ENCODE measurements at regions not wholly inside any gene's neighbourhood (a gene's known extent, or its start where the extent isn't known, plus 50 kb on each side); places are given as distances from the start of the nearest gene placed in this dataset.
A peak's percentile ranks its signal among the peaks of the same experiment; 100 is the strongest.

- H3K9ac ChIP-seq (ENCODE audit: low read length) = no peak overlapping the region
- H3K4me3 ChIP-seq (ENCODE audit: low read depth, low read length) = no peak overlapping the region
- H3K4ac ChIP-seq (ENCODE audit: low read depth, low read length) = no peak overlapping the region
- H3K9me3 ChIP-seq (ENCODE audit: insufficient read depth, low read depth, low read length) = no peaks in the 10 kb centered on the region
- no peaks in the 10 kb centered on the region for H3K79me1 ChIP-seq (ENCODE audit: low read length)
- H3K4me2 ChIP-seq (ENCODE audit: low read length) = no peak overlapping the region
- no peak overlapping the region for H2BK12ac ChIP-seq (ENCODE audit: low read length)
- no peaks in the 10 kb centered on the region for H3K36me3 ChIP-seq (ENCODE audit: control insufficient read depth in 1 of 2, insufficient read depth in 2 of 2, low read length in 2 of 2)
- peak in 1 of 2 donors; percentile 61 for DNase-seq
- no peak overlapping the region for H4K12ac ChIP-seq (ENCODE audit: low read depth, low read length)
- no peaks in the 10 kb centered on the region for H3K27me3 ChIP-seq (ENCODE audit: insufficient read depth, low read length)
- no peak overlapping the region for H3K27ac ChIP-seq (ENCODE audit: low read depth, low read length)
- H2AK5ac ChIP-seq (ENCODE audit: low read length) = no peak overlapping the region
- no peak overlapping the region for H3K23ac ChIP-seq (ENCODE audit: low read length)
- no peak overlapping the region for H2AFZ ChIP-seq (ENCODE audit: insufficient read depth, low read length, poor library complexity)
- no peak overlapping the region for H3K18ac ChIP-seq (ENCODE audit: low read length)
- H2BK5ac ChIP-seq (ENCODE audit: low read depth, low read length, poor library complexity) = no peak overlapping the region
- H4K8ac ChIP-seq (ENCODE audit: low read depth, low read length) = no peak overlapping the region
- H2BK120ac ChIP-seq (ENCODE audit: insufficient read depth, low read length, poor library complexity) = no peak overlapping the region
- H3K79me2 ChIP-seq (ENCODE audit: control insufficient read depth, insufficient read depth, low read length, poor library complexity) = no peaks in the 10 kb centered on the region
- H3K14ac ChIP-seq (ENCODE audit: low read length) = no peak overlapping the region
- H3K4me1 ChIP-seq (ENCODE audit: control insufficient read depth in 1 of 2, insufficient read depth in 2 of 2, low read length in 2 of 2) = no peaks in the 10 kb centered on the region
- no peak overlapping the region for H4K91ac ChIP-seq (ENCODE audit: low read depth, low read length)
Observed at GRCh38 chr1:67973051-67973450, 77.4 kb downstream of the DIRAS3 start.

- no peak overlapping the region for H2AFZ ChIP-seq (ENCODE audit: insufficient read depth, low read length, poor library complexity)
- H2AK5ac ChIP-seq (ENCODE audit: low read length) = no peak overlapping the region
- H4K12ac ChIP-seq (ENCODE audit: low read depth, low read length) = no peak overlapping the region
- H2BK12ac ChIP-seq (ENCODE audit: low read length) = no peak overlapping the region
- H2BK5ac ChIP-seq (ENCODE audit: low read depth, low read length, poor library complexity) = no peak overlapping the region
- no peak overlapping the region for H4K91ac ChIP-seq (ENCODE audit: low read depth, low read length)
- no peaks in the 10 kb centered on the region for H3K79me1 ChIP-seq (ENCODE audit: low read length)
- no peaks in the 10 kb centered on the region for H3K27me3 ChIP-seq (ENCODE audit: insufficient read depth, low read length)
- no peak overlapping the region for H3K18ac ChIP-seq (ENCODE audit: low read length)
- H3K79me2 ChIP-seq (ENCODE audit: control insufficient read depth, insufficient read depth, low read length, poor library complexity) = no peaks in the 10 kb centered on the region
- H3K4me1 ChIP-seq (ENCODE audit: control insufficient read depth in 1 of 2, insufficient read depth in 2 of 2, low read length in 2 of 2) = no peaks in the 10 kb centered on the region
- H3K23ac ChIP-seq (ENCODE audit: low read length) = no peak overlapping the region
- no CpG with 5 or more reads among the region's 2 CpGs for WGBS (ENCODE audit: extremely low coverage, insufficient coverage, insufficient read length)
- H3K14ac ChIP-seq (ENCODE audit: low read length) = no peak overlapping the region
- DNase-seq = no peak
- no peak overlapping the region for H4K8ac ChIP-seq (ENCODE audit: low read depth, low read length)
- no peak overlapping the region for H3K27ac ChIP-seq (ENCODE audit: low read depth, low read length)
- no peaks in the 10 kb centered on the region for H3K36me3 ChIP-seq (ENCODE audit: control insufficient read depth in 1 of 2, insufficient read depth in 2 of 2, low read length in 2 of 2)
- H3K4me3 ChIP-seq (ENCODE audit: low read depth, low read length) = no peak overlapping the region
- H3K4ac ChIP-seq (ENCODE audit: low read depth, low read length) = no peak overlapping the region
- H3K4me2 ChIP-seq (ENCODE audit: low read length) = no peak overlapping the region
- H3K9me3 ChIP-seq (ENCODE audit: insufficient read depth, low read depth, low read length) = no peaks in the 10 kb centered on the region
- no peak overlapping the region for H2BK120ac ChIP-seq (ENCODE audit: insufficient read depth, low read length, poor library complexity)
- H3K9ac ChIP-seq (ENCODE audit: low read length) = no peak overlapping the region
Observed at GRCh38 chr1:67970088-67970487, 80.3 kb downstream of the DIRAS3 start.

- Histone ChIP-seq H3K23ac (ENCODE audit: low read length) (no peak overlapping the region), H2AK5ac (ENCODE audit: low read length) (no peak overlapping the region), H2BK5ac (ENCODE audit: low read depth, low read length, poor library complexity) (no peak overlapping the region), H3K79me1 (ENCODE audit: low read length) (no peaks in the 10 kb centered on the region), H2BK12ac (ENCODE audit: low read length) (no peak overlapping the region), H3K27ac (ENCODE audit: low read depth, low read length) (no peak overlapping the region), H3K4me2 (ENCODE audit: low read length) (no peak overlapping the region), H3K79me2 (ENCODE audit: control insufficient read depth, insufficient read depth, low read length, poor library complexity) (no peaks in the 10 kb centered on the region), H2AFZ (ENCODE audit: insufficient read depth, low read length, poor library complexity) (no peak overlapping the region), H3K9me3 (ENCODE audit: insufficient read depth, low read depth, low read length) (no peaks in the 10 kb centered on the region), H4K12ac (ENCODE audit: low read depth, low read length) (no peak overlapping the region), H4K8ac (ENCODE audit: low read depth, low read length) (no peak overlapping the region), H3K14ac (ENCODE audit: low read length) (no peak overlapping the region), H3K4me1 (ENCODE audit: control insufficient read depth in 1 of 2, insufficient read depth in 2 of 2, low read length in 2 of 2) (no peaks in the 10 kb centered on the region), H3K18ac (ENCODE audit: low read length) (no peak overlapping the region), H4K91ac (ENCODE audit: low read depth, low read length) (no peak overlapping the region), H3K27me3 (ENCODE audit: insufficient read depth, low read length) (no peaks in the 10 kb centered on the region), H3K4me3 (ENCODE audit: low read depth, low read length) (no peak overlapping the region), H3K4ac (ENCODE audit: low read depth, low read length) (no peak overlapping the region), H3K36me3 (ENCODE audit: control insufficient read depth in 1 of 2, insufficient read depth in 2 of 2, low read length in 2 of 2) (no peaks in the 10 kb centered on the region), H2BK120ac (ENCODE audit: insufficient read depth, low read length, poor library complexity) (no peak overlapping the region), H3K9ac (ENCODE audit: low read length) (no peak overlapping the region)
- no peak for DNase-seq
- no CpG with 5 or more reads among the region's 2 CpGs for WGBS (ENCODE audit: extremely low coverage, insufficient coverage, insufficient read length)
Observed at GRCh38 chr1:67969446-67969845, 81.0 kb downstream of the DIRAS3 start.

GRCh38 chr1:67966666-67967009, 83.8 kb downstream of the DIRAS3 start:
- Histone ChIP-seq H3K79me1 (ENCODE audit: low read length) (no peaks in the 10 kb centered on the region), H3K4me3 (ENCODE audit: low read depth, low read length) (no peak overlapping the region), H3K9me3 (ENCODE audit: insufficient read depth, low read depth, low read length) (peaks cover 3% of the 10 kb centered on the region), H2BK12ac (ENCODE audit: low read length) (no peak overlapping the region), H3K27ac (ENCODE audit: low read depth, low read length) (no peak overlapping the region), H3K9ac (ENCODE audit: low read length) (no peak overlapping the region), H3K79me2 (ENCODE audit: control insufficient read depth, insufficient read depth, low read length, poor library complexity) (no peaks in the 10 kb centered on the region), H4K12ac (ENCODE audit: low read depth, low read length) (no peak overlapping the region), H3K4me2 (ENCODE audit: low read length) (no peak overlapping the region), H3K18ac (ENCODE audit: low read length) (no peak overlapping the region), H3K23ac (ENCODE audit: low read length) (no peak overlapping the region), H4K91ac (ENCODE audit: low read depth, low read length) (no peak overlapping the region), H3K4me1 (ENCODE audit: control insufficient read depth in 1 of 2, insufficient read depth in 2 of 2, low read length in 2 of 2) (no peaks in the 10 kb centered on the region), H2AFZ (ENCODE audit: insufficient read depth, low read length, poor library complexity) (no peak overlapping the region), H3K4ac (ENCODE audit: low read depth, low read length) (no peak overlapping the region), H2BK5ac (ENCODE audit: low read depth, low read length, poor library complexity) (no peak overlapping the region), H3K14ac (ENCODE audit: low read length) (no peak overlapping the region), H2AK5ac (ENCODE audit: low read length) (no peak overlapping the region), H4K8ac (ENCODE audit: low read depth, low read length) (no peak overlapping the region), H3K27me3 (ENCODE audit: insufficient read depth, low read length) (no peaks in the 10 kb centered on the region), H3K36me3 (ENCODE audit: control insufficient read depth in 1 of 2, insufficient read depth in 2 of 2, low read length in 2 of 2) (no peaks in the 10 kb centered on the region), H2BK120ac (ENCODE audit: insufficient read depth, low read length, poor library complexity) (no peak overlapping the region)
- DNase-seq = no peak
